Lower lobe of right lung (tissue), 2 donors: ENCODE measurements at regions not wholly inside any gene's neighbourhood (a gene's known extent, or its start where the extent isn't known, plus 50 kb on each side); places are given as distances from the start of the nearest gene placed in this dataset.

Source experiments
- ATAC-seq, 2 donors: fragments of 200-7000 bp; cut with Tn5 transposase; one replicate each; pipeline ENCODE4 v1.9.1; 2020 to 2022; ENCODE audit warnings: mild to moderate bottlenecking in 2 of 2, moderate library complexity in 2 of 2
- DNase-seq: peaks from one replicate; pipeline ENCODE4 v3.0.0-alpha.2; 2020
- H3K27ac ChIP-seq: fragments of 200-600 bp; one replicate; pipeline ENCODE4 v1.8.0; 2022
- H3K27me3 ChIP-seq: fragments of 200-600 bp; one replicate; pipeline ENCODE4 v1.8.0; 2022; ENCODE audit warnings: low read depth
- H3K36me3 ChIP-seq: fragments of 200-600 bp; one replicate; pipeline ENCODE4 v1.8.0; 2022; ENCODE audit warnings: mild to moderate bottlenecking
- H3K4me1 ChIP-seq: fragments of 200-600 bp; one replicate; pipeline ENCODE4 v1.8.0; 2022
- H3K4me3 ChIP-seq: fragments of 200-600 bp; one replicate; pipeline ENCODE4 v1.8.0; 2022; ENCODE audit warnings: mild to moderate bottlenecking
- H3K9me3 ChIP-seq: fragments of 200-600 bp; one replicate; pipeline ENCODE4 v1.8.0; 2022
- intact Hi-C: fragments of 100-400 bp; cut with DNase I; formaldehyde crosslinking; loops from one replicate; pipeline ENCODE4 v1.11.0; 2022
- TF ChIP-seq, protein P1 (sequence below): fragments of 200-600 bp; IDR thresholded peaks from one replicate; pipeline ENCODE4 v1.8.0; 2022; ENCODE audit warnings: antibody characterized with exemption, mild to moderate bottlenecking
- donor health status: DM: no; HTN: yes; CAD: no; lungs with severe emphysema.

DNA sequence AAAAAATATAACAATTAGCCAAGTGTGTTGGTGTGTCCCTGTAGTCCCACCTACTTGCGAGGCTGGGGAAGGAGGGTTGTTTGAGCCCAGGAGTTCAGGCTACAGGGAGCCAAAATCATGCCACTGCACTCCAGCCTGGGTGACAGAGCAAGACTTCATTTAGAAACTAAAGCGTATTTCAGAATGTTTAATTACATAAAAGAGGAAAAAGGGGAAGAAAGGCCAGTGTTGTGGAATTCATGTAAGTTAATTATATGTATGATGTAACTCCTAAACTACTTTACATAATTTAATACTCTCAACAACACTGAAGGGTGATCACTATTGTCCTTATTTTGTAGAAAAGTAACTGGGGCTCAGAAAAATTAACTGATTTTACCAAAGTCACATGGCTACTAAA, 67.2 kb upstream of the HOPX start:
- ATAC-seq (no peak), DNase-seq (no peak)
- Histone ChIP-seq H3K27me3 (no peaks in the 10 kb centered on the region), H3K4me3 (no peak overlapping the region), H3K27ac (no peak overlapping the region), H3K36me3 (no peaks in the 10 kb centered on the region), H3K9me3 (no peaks in the 10 kb centered on the region), H3K4me1 (no peaks in the 10 kb centered on the region)
- TF ChIP-seq, protein P1, sequence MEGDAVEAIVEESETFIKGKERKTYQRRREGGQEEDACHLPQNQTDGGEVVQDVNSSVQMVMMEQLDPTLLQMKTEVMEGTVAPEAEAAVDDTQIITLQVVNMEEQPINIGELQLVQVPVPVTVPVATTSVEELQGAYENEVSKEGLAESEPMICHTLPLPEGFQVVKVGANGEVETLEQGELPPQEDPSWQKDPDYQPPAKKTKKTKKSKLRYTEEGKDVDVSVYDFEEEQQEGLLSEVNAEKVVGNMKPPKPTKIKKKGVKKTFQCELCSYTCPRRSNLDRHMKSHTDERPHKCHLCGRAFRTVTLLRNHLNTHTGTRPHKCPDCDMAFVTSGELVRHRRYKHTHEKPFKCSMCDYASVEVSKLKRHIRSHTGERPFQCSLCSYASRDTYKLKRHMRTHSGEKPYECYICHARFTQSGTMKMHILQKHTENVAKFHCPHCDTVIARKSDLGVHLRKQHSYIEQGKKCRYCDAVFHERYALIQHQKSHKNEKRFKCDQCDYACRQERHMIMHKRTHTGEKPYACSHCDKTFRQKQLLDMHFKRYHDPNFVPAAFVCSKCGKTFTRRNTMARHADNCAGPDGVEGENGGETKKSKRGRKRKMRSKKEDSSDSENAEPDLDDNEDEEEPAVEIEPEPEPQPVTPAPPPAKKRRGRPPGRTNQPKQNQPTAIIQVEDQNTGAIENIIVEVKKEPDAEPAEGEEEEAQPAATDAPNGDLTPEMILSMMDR = no peak
- intact Hi-C loops = no loop called here

DNA sequence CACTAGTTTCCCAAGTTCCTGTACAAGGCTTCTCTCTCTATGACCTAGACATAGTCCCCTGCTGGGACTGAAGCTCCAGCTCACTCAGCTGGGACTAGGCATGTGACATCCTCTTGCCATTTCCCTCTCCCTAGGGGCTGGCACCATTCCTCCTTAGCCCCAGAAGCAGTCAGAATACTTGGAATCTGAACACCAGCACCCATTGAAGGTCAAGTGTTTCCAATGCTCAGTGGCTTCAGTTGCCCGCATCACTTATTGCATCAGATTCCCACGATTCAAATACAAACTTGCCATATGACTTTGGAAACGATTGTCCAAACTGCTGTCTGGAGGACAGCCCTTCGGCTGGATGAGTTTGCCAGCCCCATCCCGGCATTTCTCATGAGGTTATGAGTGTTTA, 65.5 kb upstream of the HOPX start:
- Histone ChIP-seq H3K4me3 (no peak overlapping the region), H3K9me3 (no peaks in the 10 kb centered on the region), H3K27ac (no peak overlapping the region), H3K36me3 (no peaks in the 10 kb centered on the region), H3K27me3 (no peaks in the 10 kb centered on the region), H3K4me1 (no peaks in the 10 kb centered on the region)
- TF ChIP-seq, protein P1 = no peak
- intact Hi-C loops = no loop called here
- DNase-seq (no peak), ATAC-seq (no peak)

DNA sequence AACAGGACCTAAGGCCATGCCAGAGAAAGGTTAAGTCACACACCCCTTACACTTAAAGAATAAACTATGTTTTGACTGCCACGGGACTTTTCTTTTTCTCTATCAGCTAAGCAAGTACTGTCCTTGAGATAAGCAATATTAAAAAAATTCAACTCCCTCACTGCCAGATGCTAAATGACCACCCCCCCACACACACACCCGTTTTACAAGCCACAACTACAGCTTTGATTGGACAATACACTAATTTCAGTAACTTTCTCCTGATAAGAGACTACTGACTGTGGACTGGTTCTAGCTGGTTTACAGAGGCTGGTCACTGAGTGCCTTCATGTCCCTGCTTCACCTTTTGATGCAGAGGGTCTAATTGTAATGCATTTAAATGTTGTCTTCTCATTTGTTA, 63.9 kb upstream of the HOPX start:
- Histone ChIP-seq H3K9me3 (no peaks in the 10 kb centered on the region), H3K36me3 (no peaks in the 10 kb centered on the region), H3K27me3 (no peaks in the 10 kb centered on the region), H3K27ac (no peak overlapping the region), H3K4me1 (no peaks in the 10 kb centered on the region), H3K4me3 (no peak overlapping the region)
- ATAC-seq (no peak), DNase-seq (no peak)
- intact Hi-C loops = no loop called here
- TF ChIP-seq, protein P1 = no peak

DNA sequence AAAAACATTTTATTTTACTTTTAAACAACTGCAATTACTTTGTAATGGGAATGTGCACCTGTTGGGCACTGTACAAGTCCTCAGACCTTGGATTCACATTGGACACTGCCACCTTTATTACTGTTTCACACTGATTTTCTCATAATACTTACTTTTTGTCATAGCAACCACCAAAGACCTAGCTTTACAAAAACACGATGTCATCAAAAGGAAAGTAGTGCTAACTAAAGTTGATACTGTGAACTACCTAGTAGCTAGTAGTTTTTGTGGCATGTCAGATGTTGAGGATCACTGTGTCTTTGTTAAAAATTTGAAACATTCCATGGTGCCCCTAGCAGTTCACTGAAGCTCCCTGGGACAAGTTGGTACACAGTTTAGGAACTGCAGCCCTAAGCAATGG, 62.9 kb upstream of the HOPX start:
- no peaks in the 10 kb centered on the region for H3K4me1 ChIP-seq
- no peak overlapping the region for H3K4me3 ChIP-seq
- intact Hi-C loops = no loop called here
- DNase-seq (no peak), ATAC-seq (no peak)
- H3K36me3 ChIP-seq = no peaks in the 10 kb centered on the region
- no peaks in the 10 kb centered on the region for H3K27me3 ChIP-seq
- no peak overlapping the region for H3K27ac ChIP-seq
- no peaks in the 10 kb centered on the region for H3K9me3 ChIP-seq
- TF ChIP-seq, protein P1 = no peak

DNA sequence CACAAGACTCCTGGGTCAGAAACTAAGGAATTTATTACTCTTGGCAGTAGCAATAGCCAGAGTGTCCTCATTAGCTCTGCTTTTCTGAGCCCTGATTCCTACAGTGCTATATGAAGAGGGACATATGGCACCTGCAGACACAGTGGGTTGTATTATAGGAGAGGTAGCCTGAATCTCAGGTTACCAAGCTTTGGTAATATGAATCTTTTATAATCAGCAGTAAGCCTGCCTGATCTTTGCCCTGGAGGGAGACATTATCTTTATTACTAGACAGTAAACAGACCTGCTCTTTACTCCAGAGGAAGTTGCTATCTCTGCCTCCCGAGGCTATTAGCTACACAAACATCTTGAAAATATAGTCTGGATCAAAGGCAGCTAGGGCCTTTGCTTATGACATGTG, 62.5 kb upstream of the HOPX start:
- H3K27me3 ChIP-seq = no peaks in the 10 kb centered on the region
- ATAC-seq (no peak), DNase-seq (no peak)
- H3K4me3 ChIP-seq = no peak overlapping the region
- no peaks in the 10 kb centered on the region for H3K36me3 ChIP-seq
- TF ChIP-seq, protein P1 = no peak
- H3K9me3 ChIP-seq = no peaks in the 10 kb centered on the region
- no peaks in the 10 kb centered on the region for H3K4me1 ChIP-seq
- H3K27ac ChIP-seq = no peak overlapping the region
- intact Hi-C loops = no loop called here
